ENCODE measurements at regions not wholly inside any gene's neighbourhood (a gene's known extent, or its start where the extent isn't known, plus 50 kb on each side); places are given as distances from the start of the nearest gene placed in this dataset.

DNA sequence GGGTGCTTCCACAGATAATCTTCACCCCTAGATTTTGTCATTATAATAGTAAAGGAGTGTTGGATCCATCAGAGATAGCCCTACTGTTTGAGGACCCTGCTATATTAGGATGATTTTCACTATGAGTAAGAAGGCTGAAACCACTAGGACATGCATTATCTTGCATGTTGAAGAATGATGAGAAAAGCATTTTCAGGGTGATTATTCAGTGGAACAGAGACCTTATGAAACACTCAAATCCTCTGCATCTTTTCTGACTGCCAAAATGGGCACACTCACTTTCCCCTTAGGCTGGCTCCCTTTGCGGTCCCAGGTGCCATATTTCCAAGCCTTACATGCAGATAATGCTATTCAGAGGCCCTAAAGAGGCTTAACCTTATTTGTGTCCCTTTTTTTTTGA lies 296.9 kb downstream of the RND3 start:
- POLR2A ChIA-PET, result no interaction called here

More for the DNA sequence above, 296.9 kb downstream of the RND3 start:
- no peak overlapping the region for H3K4me2 ChIP-seq (ENCODE audit: insufficient read depth, low read length)
- no peaks in the 10 kb centered on the region for H3K9me3 ChIP-seq (replicated peaks; ENCODE audit: control insufficient read depth, insufficient read depth, low read length)
- BruUV-seq (replicated peaks), result no TSS peak
- no peak for FAIRE-seq
- no peak overlapping the region for H3K27ac ChIP-seq (ENCODE audit: insufficient read depth, low read depth, low read length)
- CTCF ChIA-PET, result no interaction called here
- H3K79me2 ChIP-seq (ENCODE audit: control insufficient read depth, insufficient read depth, low read length), result no peaks in the 10 kb centered on the region
- H3K4me1 ChIP-seq (ENCODE audit: control insufficient read depth, extremely low read depth, insufficient read depth, low read length), result peaks cover 10% of the 10 kb centered on the region
- H4K20me1 ChIP-seq (replicated peaks; ENCODE audit: control insufficient read depth, extremely low read depth, insufficient read depth, low read length), result no peaks in the 10 kb centered on the region
- H3K36me3 ChIP-seq (ENCODE audit: control insufficient read depth in 2 of 2, extremely low read depth in 1 of 2, insufficient read depth in 2 of 2, low read length in 2 of 2), result no peaks in the 10 kb centered on the region
- no peak for DNase-seq (ENCODE audit: low read depth, low spot score)
- dilution Hi-C loops (cut with MboI; ENCODE audit: extremely low pct_ligation_motif_present, low sequenced_read_pairs), result no loop called here
- no peak overlapping the region for H3K9ac ChIP-seq (replicated peaks; ENCODE audit: extremely low read depth, insufficient read depth, low read length)
- no peak overlapping the region for H2AFZ ChIP-seq (ENCODE audit: low read depth, low read length)
- intact Hi-C loops (cut with micrococcal nuclease), result no loop called here
- no peak overlapping the region for H3K4me3 ChIP-seq (replicated peaks in 1 of 3; ENCODE audit: insufficient read depth in 1 of 3, low read depth in 1 of 3, low read length in 3 of 3)
- no peaks in the 10 kb centered on the region for H3K9me1 ChIP-seq (replicated peaks; ENCODE audit: control insufficient read depth, extremely low read depth, insufficient read depth, low read length)
- H3K27me3 ChIP-seq (ENCODE audit: control insufficient read depth in 2 of 2, insufficient read depth in 2 of 2, low read length in 2 of 2), result no peaks in the 10 kb centered on the region
- TF ChIP-seq GATA2 (IDR thresholded peaks at IDR 0.05; ENCODE audit: insufficient read depth, insufficient read length, low read depth, low read length), result no peak
- no peak for TF ChIP-seq MYC (IDR thresholded peaks at IDR 0.05; ENCODE audit: low read depth, low read length)
- no peak for TF ChIP-seq POLR2AphosphoS5 (IDR thresholded peaks at IDR 0.05; ENCODE audit: insufficient read depth, low read depth, low read length)
- no peak for TF ChIP-seq FOS (IDR thresholded peaks at IDR 0.05; ENCODE audit: borderline replicate concordance, insufficient read depth, low read length)
- no peak for TF ChIP-seq JUN (IDR thresholded peaks at IDR 0.05; ENCODE audit: borderline replicate concordance, insufficient read depth, insufficient read length, low read depth)
- TF ChIP-seq POLR2A (IDR thresholded peaks at IDR 0.05; ENCODE audit: low read depth, low read length), result no peak
- TF ChIP-seq, protein P1, sequence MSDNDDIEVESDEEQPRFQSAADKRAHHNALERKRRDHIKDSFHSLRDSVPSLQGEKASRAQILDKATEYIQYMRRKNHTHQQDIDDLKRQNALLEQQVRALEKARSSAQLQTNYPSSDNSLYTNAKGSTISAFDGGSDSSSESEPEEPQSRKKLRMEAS (IDR thresholded peaks at IDR 0.05; ENCODE audit: insufficient read depth, insufficient read length), result no peak
- no peak for TF ChIP-seq EZH2 (IDR thresholded peaks at IDR 0.05; ENCODE audit: borderline replicate concordance, low read depth, low read length, severe bottlenecking)
- TF ChIP-seq, protein P2, sequence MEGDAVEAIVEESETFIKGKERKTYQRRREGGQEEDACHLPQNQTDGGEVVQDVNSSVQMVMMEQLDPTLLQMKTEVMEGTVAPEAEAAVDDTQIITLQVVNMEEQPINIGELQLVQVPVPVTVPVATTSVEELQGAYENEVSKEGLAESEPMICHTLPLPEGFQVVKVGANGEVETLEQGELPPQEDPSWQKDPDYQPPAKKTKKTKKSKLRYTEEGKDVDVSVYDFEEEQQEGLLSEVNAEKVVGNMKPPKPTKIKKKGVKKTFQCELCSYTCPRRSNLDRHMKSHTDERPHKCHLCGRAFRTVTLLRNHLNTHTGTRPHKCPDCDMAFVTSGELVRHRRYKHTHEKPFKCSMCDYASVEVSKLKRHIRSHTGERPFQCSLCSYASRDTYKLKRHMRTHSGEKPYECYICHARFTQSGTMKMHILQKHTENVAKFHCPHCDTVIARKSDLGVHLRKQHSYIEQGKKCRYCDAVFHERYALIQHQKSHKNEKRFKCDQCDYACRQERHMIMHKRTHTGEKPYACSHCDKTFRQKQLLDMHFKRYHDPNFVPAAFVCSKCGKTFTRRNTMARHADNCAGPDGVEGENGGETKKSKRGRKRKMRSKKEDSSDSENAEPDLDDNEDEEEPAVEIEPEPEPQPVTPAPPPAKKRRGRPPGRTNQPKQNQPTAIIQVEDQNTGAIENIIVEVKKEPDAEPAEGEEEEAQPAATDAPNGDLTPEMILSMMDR (IDR thresholded peaks at IDR 0.05; ENCODE audit: extremely low read depth in 1 of 2, insufficient read depth in 1 of 2, low read depth in 1 of 2, low read length in 2 of 2), result no peak
